Prostate gland (tissue), 2 donors: ENCODE measurements at regions not wholly inside any gene's neighbourhood (a gene's known extent, or its start where the extent isn't known, plus 50 kb on each side); places are given as distances from the start of the nearest gene placed in this dataset.

Experiments used
- DNase-seq: peaks from one replicate; pipeline ENCODE4 v3.0.0-alpha.2; 2019; ENCODE audit warnings: low spot score
- H3K27ac ChIP-seq, 2 donors: fragments of 200-600 bp; sonication (generic); 2 replicates each; pipeline ENCODE4 v1.5.1; 2017 to 2019
- H3K27me3 ChIP-seq: fragments of 200-600 bp; sonication (generic); replicated peaks from 2 replicates; pipeline ENCODE4 v1.5.1; 2019; ENCODE audit not compliant: insufficient read depth
- H3K36me3 ChIP-seq, 2 donors: fragments of 200-600 bp; sonication (generic); 1 replicate in 1 of 2; 2 replicates in 1 of 2; pipeline versions ENCODE4 v1.5.1 to v1.8.1; 2017 to 2019
- H3K4me1 ChIP-seq: fragments of 200-600 bp; sonication (generic); replicated peaks from 2 replicates; pipeline ENCODE4 v1.5.1; 2019
- H3K4me3 ChIP-seq, 2 donors: fragments of 200-600 bp; sonication (generic); 2 replicates each; pipeline ENCODE4 v1.5.1; 2017 to 2019
- H3K9me3 ChIP-seq: fragments of 200-600 bp; sonication (generic); 2 replicates; pipeline ENCODE4 v1.5.1; 2017
- CTCF ChIP-seq, 4 experiments: fragments of 200-600 bp in 2 of 4; fragments of 450-650 bp in 2 of 4; sonication (generic) in 2 of 4; IDR thresholded peaks; 1 replicate in 3 of 4; 2 replicates in 1 of 4; pipeline ENCODE4 v1.5.1; 2016 to 2019; ENCODE audit warnings: antibody characterized with exemption in 4 of 4, mild to moderate bottlenecking in 2 of 4, moderate library complexity in 2 of 4
- POLR2A ChIP-seq: fragments of 450-650 bp; IDR thresholded peaks from one replicate; pipeline ENCODE4 v1.6.1; 2016; ENCODE audit warnings: antibody characterized with exemption, mild to moderate bottlenecking
- POLR2AphosphoS5 ChIP-seq: sonication (generic); formaldehyde crosslinking; IDR thresholded peaks from one replicate; pipeline ENCODE4 v1.6.1; 2017; ENCODE audit warnings: antibody characterized with exemption
- WGBS: methylation state at CpG from one replicate; pipeline ENCODE4 v1.1.5; 2018; 5-methylcytosine and 5-hydroxymethylcytosine counted together
- intact Hi-C: fragments of 100-400 bp; cut with DNase I; formaldehyde crosslinking; loops from one replicate; pipeline ENCODE4 v1.14.2; 2022

GRCh38 chr5:124918618-124919017, 172.2 kb upstream of the ZNF608 start:
- Histone ChIP-seq H3K4me3 (no peak overlapping the region), H3K9me3 (no peaks in the 10 kb centered on the region), H3K27me3 (no peaks in the 10 kb centered on the region), H3K36me3 (no peaks in the 10 kb centered on the region), H3K4me1 (no peaks in the 10 kb centered on the region), H3K27ac (no peak overlapping the region)
- intact Hi-C loops, result no loop called here
- no peak for TF ChIP-seq POLR2AphosphoS5
- no peak for TF ChIP-seq POLR2A
- TF ChIP-seq CTCF (IDR thresholded peaks at IDR 0.05), result no peak
- DNase-seq, result no peak
- 95% methylated on average over 2 of the region's 2 CpGs for WGBS

DNA sequence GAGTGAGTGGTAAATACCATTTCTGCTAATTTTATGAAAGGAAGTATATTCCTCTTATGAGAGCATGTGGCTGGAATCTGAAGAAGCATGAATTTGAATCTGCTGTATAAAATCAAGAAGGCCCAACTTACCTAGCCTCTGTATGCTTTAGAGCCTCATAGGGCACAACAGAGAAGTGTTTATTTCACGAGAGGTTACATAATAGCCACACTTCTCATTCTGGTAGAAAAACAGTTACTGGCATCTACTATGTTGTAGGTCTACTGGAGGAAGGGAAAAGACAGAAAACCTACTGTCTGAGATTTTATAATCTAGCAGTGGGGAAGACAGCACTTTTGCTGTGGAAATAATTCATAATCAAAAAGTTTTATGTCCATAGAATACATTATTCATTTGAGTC, 172.6 kb upstream of the ZNF608 start:
- Histone ChIP-seq H3K4me3 (no peak overlapping the region), H3K4me1 (no peaks in the 10 kb centered on the region), H3K27ac (no peak overlapping the region), H3K27me3 (no peaks in the 10 kb centered on the region), H3K9me3 (no peaks in the 10 kb centered on the region), H3K36me3 (no peaks in the 10 kb centered on the region)
- WGBS, result 84% methylated on average over 1 of the region's 1 CpG
- TF ChIP-seq CTCF (IDR thresholded peaks at IDR 0.05) (no peak), POLR2AphosphoS5 (no peak), POLR2A (no peak)
- intact Hi-C loops, result no loop called here
- DNase-seq, result no peak

- TF ChIP-seq POLR2A, result no peak
- no peak for TF ChIP-seq CTCF (IDR thresholded peaks at IDR 0.05)
- no peak for TF ChIP-seq POLR2AphosphoS5
- Histone ChIP-seq H3K4me1 (no peaks in the 10 kb centered on the region), H3K27me3 (no peaks in the 10 kb centered on the region), H3K4me3 (no peak overlapping the region), H3K9me3 (no peaks in the 10 kb centered on the region), H3K27ac (no peak overlapping the region), H3K36me3 (no peaks in the 10 kb centered on the region)
- 93% methylated on average over 6 of the region's 6 CpGs for WGBS
- intact Hi-C loops, result no loop called here
- DNase-seq, result no peak
Measured at GRCh38 chr5:124919747-124920525, 173.5 kb upstream of the ZNF608 start.

GRCh38 chr5:124920909-124921666, 174.6 kb upstream of the ZNF608 start:
- no peak for TF ChIP-seq CTCF (IDR thresholded peaks at IDR 0.05)
- no peak for TF ChIP-seq POLR2A
- DNase-seq, result no peak
- intact Hi-C loops, result no loop called here
- Histone ChIP-seq H3K4me3 (no peak overlapping the region), H3K9me3 (no peaks in the 10 kb centered on the region), H3K27me3 (no peaks in the 10 kb centered on the region), H3K27ac (no peak overlapping the region), H3K36me3 (no peaks in the 10 kb centered on the region), H3K4me1 (no peaks in the 10 kb centered on the region)
- WGBS, result 87% methylated on average over 9 of the region's 9 CpGs

DNA sequence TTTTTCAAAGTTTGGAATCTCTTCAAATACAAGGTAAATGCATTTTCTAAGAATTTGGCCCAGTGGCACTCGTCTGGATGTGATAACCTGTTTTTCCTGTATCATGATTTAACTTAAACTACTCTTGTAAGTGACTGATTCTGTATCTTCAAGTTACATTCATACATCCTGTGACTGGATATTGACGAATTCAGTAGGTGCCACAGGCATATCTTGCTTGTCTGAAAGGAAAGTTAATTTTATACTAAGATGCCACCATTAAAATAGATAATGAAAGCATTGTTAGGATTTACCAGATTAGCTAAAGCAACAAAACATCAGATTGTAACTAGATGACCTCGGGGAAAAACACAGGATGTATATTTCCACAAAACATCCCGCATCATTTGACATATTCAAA, 175.3 kb upstream of the ZNF608 start:
- intact Hi-C loops, result no loop called here
- TF ChIP-seq POLR2A (no peak), POLR2AphosphoS5 (no peak), CTCF (IDR thresholded peaks at IDR 0.05) (no peak)
- Histone ChIP-seq H3K27me3 (no peaks in the 10 kb centered on the region), H3K36me3 (no peaks in the 10 kb centered on the region), H3K27ac (no peak overlapping the region), H3K9me3 (no peaks in the 10 kb centered on the region), H3K4me1 (no peaks in the 10 kb centered on the region), H3K4me3 (no peak overlapping the region)
- WGBS, result 77% methylated on average over 4 of the region's 4 CpGs
- DNase-seq, result no peak
